ENCODE measurements at regions not wholly inside any gene's neighbourhood (a gene's known extent, or its start where the extent isn't known, plus 50 kb on each side); places are given as distances from the start of the nearest gene placed in this dataset.
A peak's percentile ranks its signal among the peaks of the same experiment; 100 is the strongest.
"Not testable (repeated sequence)": the region's sequence is repeated elsewhere in the genome, so short reads cannot be mapped to it uniquely, and the experiment has no call there.

- no peak for DNase-seq (ENCODE audit: low spot score)
These were observed 74.1 kb downstream of the XCL2 start for GRCh38 chr1:168469690-168470089.

GRCh38 chr1:168468822-168469221 is 75.0 kb downstream of the XCL2 start:
- no peak for TF ChIP-seq CTCF (IDR thresholded peaks at IDR 0.05; ENCODE audit: extremely low read depth, missing control alignments)
- DNase-seq (ENCODE audit: low spot score), result no peak

More at GRCh38 chr1:168469690-168470089, 74.1 kb downstream of the XCL2 start:
- no peak for TF ChIP-seq CTCF (IDR thresholded peaks at IDR 0.05; ENCODE audit: extremely low read depth, missing control alignments)

GRCh38 chr1:168468042-168468809 is 75.6 kb downstream of the XCL2 start:
- no peak for DNase-seq (ENCODE audit: low spot score)
- TF ChIP-seq CTCF (IDR thresholded peaks at IDR 0.05; ENCODE audit: extremely low read depth, missing control alignments), result no peak

GRCh38 chr1:168467452-168467851 is 76.3 kb downstream of the XCL2 start:
- DNase-seq (ENCODE audit: low spot score), result no peak
- TF ChIP-seq CTCF (IDR thresholded peaks at IDR 0.05; ENCODE audit: extremely low read depth, missing control alignments), result no peak

GRCh38 chr1:168466714-168467131 is 77.1 kb downstream of the XCL2 start:
- peak; percentile 37 for DNase-seq (ENCODE audit: low spot score)

GRCh38 chr1:168466092-168466713 is 77.6 kb downstream of the XCL2 start:
- no peak for TF ChIP-seq CTCF (IDR thresholded peaks at IDR 0.05; ENCODE audit: extremely low read depth, missing control alignments)
- peak; percentile 65 for DNase-seq (ENCODE audit: low spot score)

More at GRCh38 chr1:168466714-168467131, 77.1 kb downstream of the XCL2 start:
- TF ChIP-seq CTCF (IDR thresholded peaks at IDR 0.05; ENCODE audit: extremely low read depth, missing control alignments), result no peak

GRCh38 chr1:168461108-168461507 is 82.7 kb downstream of the XCL2 start:
- DNase-seq (ENCODE audit: low spot score), result not testable (repeated sequence)

GRCh38 chr1:168457296-168457695 is 86.5 kb downstream of the XCL2 start:
- DNase-seq (ENCODE audit: low spot score), result not testable (repeated sequence)
